ENCODE measurements at regions not wholly inside any gene's neighbourhood (a gene's known extent, or its start where the extent isn't known, plus 50 kb on each side); places are given as distances from the start of the nearest gene placed in this dataset.

DNA sequence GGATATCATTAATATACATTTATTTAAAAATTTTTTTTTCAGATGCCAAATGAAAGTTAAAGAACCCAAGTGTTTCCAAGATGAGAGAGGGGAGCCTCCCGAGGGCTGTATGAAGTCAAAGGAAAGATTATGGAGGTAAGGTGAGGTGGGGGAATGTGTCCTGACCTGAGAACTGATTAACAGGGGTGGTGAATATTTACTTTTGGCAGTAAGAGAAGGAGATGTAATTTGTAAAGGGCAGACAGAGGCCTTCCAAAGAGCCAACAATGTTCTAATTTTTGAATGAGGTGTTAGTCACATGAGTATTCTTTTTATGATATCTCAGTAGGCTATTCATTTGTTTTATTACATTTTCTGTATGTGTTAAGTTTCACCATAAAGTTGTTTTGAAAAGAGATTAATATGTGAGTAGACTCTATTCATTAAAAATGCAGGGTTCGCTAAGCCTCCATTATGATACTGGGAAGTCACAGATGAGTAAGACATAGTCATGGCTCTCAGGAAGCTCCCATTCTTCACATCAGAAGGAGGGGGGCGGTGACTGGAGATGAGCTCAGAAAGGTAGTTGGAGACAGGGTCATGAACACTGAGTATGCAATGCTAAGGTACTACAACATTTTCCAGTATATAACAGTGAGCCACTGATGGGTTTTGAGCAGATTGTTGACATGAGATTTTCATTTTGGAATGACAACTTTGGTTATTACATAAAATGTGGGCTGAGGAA lies 62.4 kb upstream of the TNFSF18 start:
- DNase-seq, result no peak
- peaks cover 3% of the 10 kb centered on the region for H3K9me3 ChIP-seq
- 0 out of 2 replicates have a peak, but pooled peaks cover 4% of the 10 kb centered on the region for H3K4me1 ChIP-seq
- Mint-ChIP-seq H3K27me3 (ENCODE audit: insufficient read depth, unreplicated experiment) (no peaks in the 10 kb centered on the region), H3K4me1 (ENCODE audit: low read depth, unreplicated experiment) (peaks cover under 1% of the 10 kb centered on the region), H3K9me3 (ENCODE audit: unreplicated experiment) (peaks cover 14% of the 10 kb centered on the region), H3K4me3 (ENCODE audit: unreplicated experiment) (no peak overlapping the region), H3K36me3 (ENCODE audit: insufficient read depth, unreplicated experiment) (no peaks in the 10 kb centered on the region), H3K27ac (ENCODE audit: unreplicated experiment) (no peak overlapping the region)
- TF ChIP-seq, protein P1, sequence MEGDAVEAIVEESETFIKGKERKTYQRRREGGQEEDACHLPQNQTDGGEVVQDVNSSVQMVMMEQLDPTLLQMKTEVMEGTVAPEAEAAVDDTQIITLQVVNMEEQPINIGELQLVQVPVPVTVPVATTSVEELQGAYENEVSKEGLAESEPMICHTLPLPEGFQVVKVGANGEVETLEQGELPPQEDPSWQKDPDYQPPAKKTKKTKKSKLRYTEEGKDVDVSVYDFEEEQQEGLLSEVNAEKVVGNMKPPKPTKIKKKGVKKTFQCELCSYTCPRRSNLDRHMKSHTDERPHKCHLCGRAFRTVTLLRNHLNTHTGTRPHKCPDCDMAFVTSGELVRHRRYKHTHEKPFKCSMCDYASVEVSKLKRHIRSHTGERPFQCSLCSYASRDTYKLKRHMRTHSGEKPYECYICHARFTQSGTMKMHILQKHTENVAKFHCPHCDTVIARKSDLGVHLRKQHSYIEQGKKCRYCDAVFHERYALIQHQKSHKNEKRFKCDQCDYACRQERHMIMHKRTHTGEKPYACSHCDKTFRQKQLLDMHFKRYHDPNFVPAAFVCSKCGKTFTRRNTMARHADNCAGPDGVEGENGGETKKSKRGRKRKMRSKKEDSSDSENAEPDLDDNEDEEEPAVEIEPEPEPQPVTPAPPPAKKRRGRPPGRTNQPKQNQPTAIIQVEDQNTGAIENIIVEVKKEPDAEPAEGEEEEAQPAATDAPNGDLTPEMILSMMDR (IDR thresholded peaks at IDR 0.05; ENCODE audit: insufficient read depth in 1 of 2, low read depth in 1 of 2, low read length in 1 of 2, severe bottlenecking in 1 of 2, unreplicated experiment in 1 of 2), result no peak
- intact Hi-C loops (cut with micrococcal nuclease; ENCODE audit: unreplicated experiment), result no loop called here
- CTCF ChIA-PET, result interaction anchor here (1.3 kb wide), 1 partner anchor 10 kb away, joined by 3 read pairs; no protein-coding TSS in a partner anchor
- no peaks in the 10 kb centered on the region for H3K27me3 ChIP-seq (replicated peaks; ENCODE audit: control insufficient read depth, insufficient read depth, low read length)
- no peaks in the 10 kb centered on the region for H3K36me3 ChIP-seq (ENCODE audit: control insufficient read depth, insufficient read depth, low read length)
- POLR2A ChIA-PET, result no interaction called here
- H3K4me3 ChIP-seq (ENCODE audit: low read depth, low read length), result no peak overlapping the region
- BruUV-seq (replicated peaks), result no TSS peak

DNA sequence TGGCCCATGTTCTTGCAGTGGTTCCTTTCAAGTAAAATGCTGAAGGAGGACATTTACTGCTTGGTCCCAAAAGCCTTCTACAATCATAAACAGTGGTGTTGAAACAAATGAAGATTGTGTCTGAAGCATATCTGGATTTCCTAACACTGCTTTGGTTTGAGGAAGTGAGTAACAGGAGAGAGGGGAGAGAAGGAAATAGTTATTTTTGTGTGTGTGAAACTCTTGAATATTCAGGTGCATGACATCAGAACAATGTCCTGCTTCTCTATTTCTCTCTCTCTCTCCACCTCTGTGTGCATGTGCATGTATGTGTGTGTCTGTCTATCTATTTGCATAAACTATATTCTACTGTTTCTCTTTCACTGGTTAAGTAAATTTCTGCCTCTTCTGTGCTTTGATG lies 61.4 kb upstream of the TNFSF18 start:
- ChIA-PET POLR2A (no interaction called here), CTCF (no interaction called here)
- no peak overlapping the region for H3K27ac Mint-ChIP-seq (ENCODE audit: unreplicated experiment)
- TF ChIP-seq, protein P1 (IDR thresholded peaks at IDR 0.05; ENCODE audit: insufficient read depth in 1 of 2, low read depth in 1 of 2, low read length in 1 of 2, severe bottlenecking in 1 of 2, unreplicated experiment in 1 of 2), result no peak
- no peak for DNase-seq
- no TSS peak for BruUV-seq (replicated peaks)
- Histone ChIP-seq H3K27me3 (replicated peaks; ENCODE audit: control insufficient read depth, insufficient read depth, low read length) (no peaks in the 10 kb centered on the region), H3K4me1 (no peaks in the 10 kb centered on the region), H3K9me3 (peaks cover 6% of the 10 kb centered on the region), H3K36me3 (ENCODE audit: control insufficient read depth, insufficient read depth, low read length) (no peaks in the 10 kb centered on the region), H3K4me3 (ENCODE audit: low read depth, low read length) (no peak overlapping the region)
- peaks cover 24% of the 10 kb centered on the region for H3K9me3 Mint-ChIP-seq (ENCODE audit: unreplicated experiment)
- H3K4me3 Mint-ChIP-seq (ENCODE audit: unreplicated experiment), result no peak overlapping the region
- H3K4me1 Mint-ChIP-seq (ENCODE audit: low read depth, unreplicated experiment), result no peaks in the 10 kb centered on the region
- intact Hi-C loops (cut with micrococcal nuclease; ENCODE audit: unreplicated experiment), result no loop called here
- no peaks in the 10 kb centered on the region for H3K27me3 Mint-ChIP-seq (ENCODE audit: insufficient read depth, unreplicated experiment)
- no peaks in the 10 kb centered on the region for H3K36me3 Mint-ChIP-seq (ENCODE audit: insufficient read depth, unreplicated experiment)

- Histone ChIP-seq H3K4me3 (ENCODE audit: low read depth, low read length) (no peak overlapping the region), H3K27me3 (replicated peaks; ENCODE audit: control insufficient read depth, insufficient read depth, low read length) (no peaks in the 10 kb centered on the region), H3K9me3 (peaks cover 15% of the 10 kb centered on the region), H3K36me3 (ENCODE audit: control insufficient read depth, insufficient read depth, low read length) (no peaks in the 10 kb centered on the region), H3K4me1 (no peaks in the 10 kb centered on the region)
- Mint-ChIP-seq H3K27ac (ENCODE audit: unreplicated experiment) (no peak overlapping the region), H3K9me3 (ENCODE audit: unreplicated experiment) (peaks cover 49% of the 10 kb centered on the region), H3K4me1 (ENCODE audit: low read depth, unreplicated experiment) (no peaks in the 10 kb centered on the region), H3K27me3 (ENCODE audit: insufficient read depth, unreplicated experiment) (no peaks in the 10 kb centered on the region), H3K36me3 (ENCODE audit: insufficient read depth, unreplicated experiment) (no peaks in the 10 kb centered on the region), H3K4me3 (ENCODE audit: unreplicated experiment) (no peak overlapping the region)
- TF ChIP-seq, protein P1 (IDR thresholded peaks at IDR 0.05; ENCODE audit: insufficient read depth in 1 of 2, low read depth in 1 of 2, low read length in 1 of 2, severe bottlenecking in 1 of 2, unreplicated experiment in 1 of 2), result no peak
- CTCF ChIA-PET, result no interaction called here
- POLR2A ChIA-PET, result no interaction called here
- BruUV-seq (replicated peaks), result no TSS peak
- intact Hi-C loops (cut with micrococcal nuclease; ENCODE audit: unreplicated experiment), result no loop called here
- DNase-seq, result no peak
These were observed 57.0 kb upstream of the TNFSF18 start for GRCh38 chr1:173107696-173108095.

Data from Caco-2 (cell line).